ENCODE measurements at regions not wholly inside any gene's neighbourhood (a gene's known extent, or its start where the extent isn't known, plus 50 kb on each side); places are given as distances from the start of the nearest gene placed in this dataset.
A peak's percentile ranks its signal among the peaks of the same experiment; 100 is the strongest.
"Not testable (repeated sequence)": the region's sequence is repeated elsewhere in the genome, so short reads cannot be mapped to it uniquely, and the experiment has no call there.

DNA sequence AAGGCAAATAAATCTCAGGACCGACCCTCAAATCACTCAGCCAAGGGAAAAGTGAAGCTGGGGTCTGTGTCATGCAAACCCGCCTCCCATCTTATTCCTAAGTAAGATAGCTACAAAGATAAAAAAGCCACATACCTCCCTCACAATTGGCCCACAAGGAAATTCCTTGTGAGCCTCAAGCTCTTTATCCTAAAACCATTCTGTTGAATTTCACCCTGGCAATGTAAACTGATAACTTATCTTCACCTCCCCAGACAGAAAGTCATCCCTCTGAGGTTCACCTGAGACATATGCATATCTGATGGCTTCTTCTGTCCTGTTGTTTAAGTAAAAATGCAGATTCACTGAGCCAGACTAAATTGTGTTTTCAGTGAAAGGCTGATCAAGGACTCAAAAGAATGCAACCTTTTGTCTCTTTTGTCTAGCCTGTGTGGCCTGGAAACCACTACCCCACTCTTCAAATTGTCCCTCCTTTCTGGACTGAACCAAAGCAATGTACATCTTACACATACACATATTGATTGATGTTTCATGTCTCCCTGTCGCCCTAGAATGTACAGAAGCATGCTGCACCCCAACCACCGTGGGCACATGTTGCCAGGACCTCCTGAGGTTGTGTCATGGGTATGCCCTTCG lies 91.3 kb downstream of the MFAP3L start:
- DNase-seq = no peak

- no peak for DNase-seq
Measured at GRCh38 chr4:169933531-169933930, 92.7 kb downstream of the MFAP3L start.

GRCh38 chr4:169931964-169932363 lies 94.2 kb downstream of the MFAP3L start:
- no peak for DNase-seq

DNA sequence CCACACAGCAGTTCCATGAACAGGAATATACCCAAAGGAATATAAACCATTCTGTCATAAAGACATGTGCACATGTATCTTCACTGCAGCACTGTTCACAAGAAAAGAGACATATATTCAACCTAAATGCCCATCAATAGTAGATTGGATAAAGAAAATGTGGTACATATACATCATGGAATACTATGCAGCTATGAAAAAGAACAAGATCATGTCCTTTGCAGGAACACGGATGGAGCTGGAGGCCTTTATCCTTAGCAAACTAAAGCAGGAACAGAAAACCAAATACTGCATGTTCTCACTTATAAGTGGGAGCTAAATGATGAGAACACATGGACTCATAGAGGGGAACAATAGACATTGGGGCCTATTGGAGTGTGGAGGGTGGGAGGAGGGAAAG lies 95.4 kb downstream of the MFAP3L start:
- not testable (repeated sequence) for DNase-seq

DNA sequence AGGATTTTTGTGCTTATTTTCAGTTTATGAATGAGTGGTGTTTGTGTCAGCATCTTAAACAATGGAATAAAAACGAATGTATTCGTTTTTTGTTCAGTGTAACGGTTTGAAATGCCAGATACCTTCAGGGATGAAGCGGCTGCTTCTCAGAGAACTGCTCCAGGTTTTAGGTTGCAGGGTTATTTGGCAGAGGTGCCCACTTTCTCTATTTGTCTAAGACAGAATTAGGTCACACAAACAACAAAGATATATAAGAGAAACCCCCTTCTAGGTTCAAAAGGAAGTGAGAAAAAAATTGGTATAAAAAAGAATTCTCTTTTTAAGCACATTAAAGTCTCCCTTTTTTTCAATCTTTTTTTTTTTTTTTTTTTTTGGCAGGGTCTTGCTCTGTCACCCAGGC lies 98.9 kb downstream of the MFAP3L start:
- DNase-seq = no peak

DNA sequence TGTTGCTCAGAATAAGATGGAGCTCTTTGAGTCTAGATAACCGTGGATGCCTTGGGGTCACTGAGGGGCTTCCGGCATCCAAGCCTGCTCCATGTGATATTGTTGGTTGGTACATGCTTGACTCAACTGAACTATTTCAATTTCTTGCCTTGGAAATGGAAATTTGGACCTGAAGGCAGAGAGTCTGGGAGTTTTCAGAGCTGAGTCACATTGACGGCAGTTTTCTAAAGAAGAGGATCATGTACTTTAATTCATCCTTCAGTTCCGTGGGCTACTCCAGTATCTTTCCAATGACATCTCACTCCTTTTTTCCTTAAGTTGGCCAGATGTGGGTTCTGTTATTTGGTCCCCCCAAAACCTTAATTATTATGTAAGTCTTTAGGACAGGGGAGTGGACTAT lies 100.5 kb downstream of the MFAP3L start:
- no peak for DNase-seq

DNA sequence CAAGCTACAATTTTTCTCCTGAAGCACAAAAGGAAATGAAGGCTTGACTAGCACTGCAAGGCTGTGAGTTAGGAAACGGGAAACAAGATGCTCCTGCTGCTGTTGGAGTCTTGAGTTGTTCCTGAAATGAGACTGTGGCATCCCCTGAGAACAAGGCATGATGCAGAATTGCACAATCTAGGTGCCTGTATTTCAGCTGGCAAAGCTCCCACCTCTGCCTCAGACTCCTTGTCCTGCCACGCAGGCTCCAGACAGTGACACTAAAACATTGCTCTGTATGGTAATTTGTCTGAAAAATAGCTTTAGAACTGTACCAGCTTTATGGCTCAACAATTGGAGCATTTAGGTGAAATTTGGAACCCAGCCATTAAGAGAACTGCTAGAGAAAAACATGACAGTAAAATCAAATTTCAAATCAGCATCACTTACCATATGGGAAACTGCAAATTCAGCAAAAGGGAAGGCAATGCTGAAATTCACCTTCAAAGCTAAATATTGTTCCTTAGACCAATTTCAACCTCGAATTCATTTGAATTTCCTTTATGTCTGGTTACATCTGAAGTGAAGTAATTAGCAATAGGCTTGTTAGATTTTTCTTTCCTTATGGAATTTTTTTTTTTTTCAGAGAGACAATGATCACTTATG lies 103.4 kb downstream of the MFAP3L start:
- DNase-seq = no peak

DNA sequence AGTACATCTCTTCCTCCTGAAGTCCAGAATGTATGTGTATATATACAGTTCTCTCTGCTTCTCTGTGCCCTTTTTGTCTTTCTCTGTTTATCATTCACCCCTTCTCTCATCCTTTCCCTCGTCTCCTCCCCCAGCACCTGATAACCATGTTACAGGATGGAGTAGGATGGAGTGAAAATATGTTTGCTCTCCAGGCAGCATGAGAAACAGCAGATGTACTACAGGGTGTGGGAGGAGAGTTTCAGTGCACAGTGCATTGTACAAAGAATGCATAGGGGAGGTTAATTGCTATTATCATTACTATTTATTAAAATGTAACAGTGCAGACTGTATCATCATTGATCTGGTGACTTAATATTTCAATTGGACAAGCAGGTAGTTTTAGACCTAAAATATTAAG lies 104.5 kb downstream of the MFAP3L start:
- no peak for DNase-seq

- no peak for DNase-seq
Measured at GRCh38 chr4:169921237-169921636, 105.0 kb downstream of the MFAP3L start.

DNA sequence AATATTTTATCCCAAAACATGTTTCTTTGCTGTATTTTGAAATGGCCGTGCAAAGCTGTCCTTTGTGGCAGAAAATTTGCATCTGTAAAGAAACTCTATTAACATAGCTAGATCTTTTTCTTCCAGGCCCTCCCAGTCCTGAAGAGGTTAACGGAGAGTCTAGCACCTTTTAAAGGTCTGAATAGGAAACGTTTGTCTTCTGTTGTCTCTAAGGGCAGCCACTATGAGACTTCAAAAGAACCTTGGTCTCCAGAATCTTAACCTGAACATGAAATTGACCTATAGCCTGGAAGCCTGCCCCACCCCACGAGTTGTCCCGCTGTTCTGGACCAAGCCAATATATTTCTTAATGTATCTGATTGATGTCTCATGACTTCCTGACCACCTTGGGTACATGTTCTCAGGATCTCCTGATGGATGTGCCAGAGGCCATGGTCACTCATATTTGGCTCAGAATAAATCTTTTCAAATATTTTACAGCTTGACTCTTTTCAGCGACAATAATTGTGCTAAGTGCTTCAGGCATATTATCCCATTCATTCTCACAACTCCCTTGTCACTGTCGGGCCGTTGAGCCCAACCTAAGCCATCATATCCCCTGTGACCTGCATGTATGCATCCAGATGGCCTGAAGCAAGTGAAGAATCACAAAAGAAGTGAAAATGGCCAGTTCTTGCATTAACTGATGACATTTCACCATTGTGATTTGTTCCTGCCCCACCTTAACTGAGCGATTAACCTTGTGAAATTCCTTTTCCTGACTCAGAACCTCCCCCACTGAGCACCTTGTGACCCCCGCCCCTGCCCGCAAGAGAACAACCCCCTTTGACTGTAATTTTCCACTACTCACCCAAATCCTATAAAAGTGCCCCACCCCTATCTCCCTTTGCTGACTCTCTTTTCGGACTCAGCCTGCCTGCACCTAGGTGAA lies 106.7 kb downstream of the MFAP3L start:
- not testable (repeated sequence) for DNase-seq

DNA sequence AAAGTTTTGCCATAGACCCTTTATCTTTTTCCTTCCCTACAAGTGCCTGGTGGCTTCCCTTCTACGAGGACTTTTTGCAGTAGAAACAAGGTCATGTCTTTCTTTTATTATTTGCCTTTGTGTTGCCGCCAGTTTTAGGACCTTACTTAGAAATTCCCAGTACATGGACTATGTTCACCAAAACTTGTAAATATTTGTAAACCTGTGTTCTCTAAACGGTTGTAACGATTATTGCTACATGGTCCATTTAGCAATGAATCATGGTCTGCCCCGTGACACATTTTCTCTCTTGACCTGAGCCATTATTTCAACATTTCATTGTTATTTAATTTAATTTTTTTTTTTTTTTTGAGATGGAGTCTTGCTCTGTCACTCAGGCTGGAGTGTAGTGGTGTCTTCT lies 110.7 kb downstream of the MFAP3L start:
- no peak for DNase-seq

DNA sequence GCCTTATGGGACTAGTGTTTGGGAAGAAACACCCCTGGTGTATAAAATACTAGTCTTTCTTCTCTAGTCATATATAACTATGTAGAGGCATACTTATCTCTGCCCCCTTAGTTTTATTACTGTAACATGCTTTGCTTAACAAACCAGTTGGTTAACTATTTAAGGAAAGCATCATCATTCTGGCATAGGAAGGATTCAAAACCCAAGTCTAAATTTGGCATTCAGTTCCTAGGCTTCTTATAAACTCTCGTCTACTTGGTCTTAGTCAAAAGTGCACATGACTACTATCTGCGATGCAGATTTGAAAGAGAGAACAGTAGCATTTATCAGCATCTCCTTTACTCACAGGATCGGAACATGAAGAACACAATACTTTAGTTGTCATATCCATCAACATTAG lies 111.3 kb downstream of the MFAP3L start:
- DNase-seq = no peak

DNA sequence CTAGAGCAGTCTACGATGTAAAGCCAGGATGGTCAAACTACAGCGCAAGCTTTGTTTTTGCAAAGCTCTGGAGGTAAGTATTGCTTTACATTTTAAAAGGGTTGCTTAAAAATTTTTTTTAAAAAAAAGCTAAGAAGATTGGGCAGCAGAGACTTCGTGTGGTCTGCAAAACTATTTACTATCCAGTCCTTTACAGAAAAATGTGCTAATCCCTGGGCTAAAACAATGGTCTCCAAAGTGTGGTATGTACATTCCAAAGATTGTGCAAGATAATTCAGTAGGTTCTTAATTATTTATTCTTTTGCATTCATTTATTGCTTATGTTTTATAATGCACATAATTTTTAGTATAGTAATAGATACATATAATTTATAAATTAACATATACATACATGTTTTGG lies 113.2 kb downstream of the MFAP3L start:
- DNase-seq = no peak

- no peak for DNase-seq
Measured at GRCh38 chr4:169909897-169910296, 116.3 kb downstream of the MFAP3L start.

GRCh38 chr4:169909479-169909878 lies 116.7 kb downstream of the MFAP3L start:
- no peak for DNase-seq

GRCh38 chr4:169907705-169908104 lies 118.5 kb downstream of the MFAP3L start:
- no peak for DNase-seq

- DNase-seq = no peak
Measured at GRCh38 chr4:169906821-169907220, 119.4 kb downstream of the MFAP3L start.

DNA sequence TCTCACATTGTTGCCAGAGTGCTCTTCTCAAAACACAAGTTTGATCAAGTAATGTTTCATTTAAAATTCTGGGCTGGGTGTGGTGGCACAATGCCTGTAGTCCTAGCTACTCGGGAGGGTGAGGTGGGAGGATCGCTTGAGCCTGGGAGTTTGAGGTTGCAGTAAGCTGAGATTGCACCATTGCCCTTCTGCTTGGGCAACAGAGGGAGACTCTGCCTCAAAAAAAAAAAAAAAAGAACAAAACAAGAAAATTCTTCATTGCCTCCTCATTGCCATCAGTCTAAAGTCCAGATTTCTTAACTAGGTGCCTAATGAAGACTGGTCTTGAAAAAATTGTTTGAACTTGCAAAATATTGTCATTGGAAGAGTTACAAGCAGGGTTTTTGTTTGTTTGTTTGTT lies 120.1 kb downstream of the MFAP3L start:
- no peak for DNase-seq

- peak; percentile 6 for DNase-seq
Measured at GRCh38 chr4:169902658-169903345, 123.4 kb downstream of the MFAP3L start.

- no peak for DNase-seq
Measured at GRCh38 chr4:169900241-169900845, 125.9 kb downstream of the MFAP3L start.

DNA sequence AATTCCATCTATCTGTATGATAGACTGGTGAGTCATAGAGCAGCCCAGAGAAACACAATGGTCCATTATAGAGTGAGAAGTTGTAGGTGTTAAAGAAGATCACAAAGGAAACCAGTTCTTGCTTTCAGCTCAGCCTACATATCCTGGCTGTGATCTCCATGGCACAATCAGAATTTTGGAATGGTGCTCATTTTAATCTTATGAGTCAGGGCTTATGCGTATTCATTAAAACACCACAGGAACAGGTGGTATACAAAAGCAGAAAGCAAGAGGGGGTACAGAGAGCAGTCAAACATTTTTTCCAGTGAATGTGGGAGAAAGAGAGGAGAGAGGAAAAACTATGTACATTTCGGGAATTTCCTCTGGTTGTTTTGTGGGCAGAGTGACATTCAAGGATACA lies 126.9 kb downstream of the MFAP3L start:
- DNase-seq = no peak

GRCh38 chr4:169898095-169898494 lies 128.1 kb downstream of the MFAP3L start:
- no peak for DNase-seq

GRCh38 chr4:169894767-169895166 lies 131.4 kb downstream of the MFAP3L start:
- not testable (repeated sequence) for DNase-seq

Data from NCI-H1092 treated with DMSO at 0.1 percent for 48 hours (cell line).